ENCODE measurements at regions not wholly inside any gene's neighbourhood (a gene's known extent, or its start where the extent isn't known, plus 50 kb on each side); places are given as distances from the start of the nearest gene placed in this dataset.

- Histone ChIP-seq H3K27ac (no peak overlapping the region), H3K36me3 (no peaks in the 10 kb centered on the region)
- TF ChIP-seq CTCF (IDR thresholded peaks at IDR 0.05) (no peak), POLR2A (IDR thresholded peaks at IDR 0.05) (no peak)
These were observed 69.5 kb downstream of the TPRA1 start for GRCh38 chr3:127520993-127521392.

GRCh38 chr3:127518456-127519081 lies 72.0 kb downstream of the TPRA1 start:
- no peaks in the 10 kb centered on the region for H3K27me3 ChIP-seq
- no peaks in the 10 kb centered on the region for H3K36me3 ChIP-seq
- intact Hi-C loops (cut with DNase I; ENCODE audit: low total_unique reads) = no loop called here
- no peak overlapping the region for H3K27ac ChIP-seq
- no peaks in the 10 kb centered on the region for H3K4me1 ChIP-seq
- DNase-seq = no peak
- H3K4me3 ChIP-seq = no peak overlapping the region
- TF ChIP-seq CTCF (IDR thresholded peaks at IDR 0.05) = no peak
- TF ChIP-seq POLR2A (IDR thresholded peaks at IDR 0.05) = no peak
- H3K9me3 ChIP-seq = no peaks in the 10 kb centered on the region

More at GRCh38 chr3:127520993-127521392, 69.5 kb downstream of the TPRA1 start:
- Histone ChIP-seq H3K4me3 (no peak overlapping the region), H3K27me3 (no peaks in the 10 kb centered on the region), H3K4me1 (no peaks in the 10 kb centered on the region), H3K9me3 (no peaks in the 10 kb centered on the region)
- intact Hi-C loops (cut with DNase I; ENCODE audit: low total_unique reads) = no loop called here
- no peak for DNase-seq

GRCh38 chr3:127512256-127512655 lies 78.3 kb downstream of the TPRA1 start:
- Histone ChIP-seq H3K27ac (no peak overlapping the region), H3K4me3 (no peak overlapping the region), H3K4me1 (no peaks in the 10 kb centered on the region), H3K27me3 (no peaks in the 10 kb centered on the region), H3K9me3 (no peaks in the 10 kb centered on the region), H3K36me3 (no peaks in the 10 kb centered on the region)
- no peak for DNase-seq
- intact Hi-C loops (cut with DNase I; ENCODE audit: low total_unique reads) = no loop called here
- TF ChIP-seq POLR2A (IDR thresholded peaks at IDR 0.05) (no peak), CTCF (IDR thresholded peaks at IDR 0.05) (no peak)

GRCh38 chr3:127501177-127501576 lies 89.4 kb downstream of the TPRA1 start:
- Histone ChIP-seq H3K4me1 (no peaks in the 10 kb centered on the region), H3K36me3 (no peaks in the 10 kb centered on the region), H3K27ac (no peak overlapping the region), H3K27me3 (no peaks in the 10 kb centered on the region), H3K9me3 (peaks cover 0 to 11% of the 10 kb centered on the region in 2 donors), H3K4me3 (no peak overlapping the region)
- TF ChIP-seq POLR2A (IDR thresholded peaks at IDR 0.05) (no peak), CTCF (IDR thresholded peaks at IDR 0.05) (no peak)
- no peak for DNase-seq
- intact Hi-C loops (cut with DNase I; ENCODE audit: low total_unique reads) = no loop called here

GRCh38 chr3:127497676-127498075 lies 92.9 kb downstream of the TPRA1 start:
- H3K27ac ChIP-seq = no peak overlapping the region
- H3K36me3 ChIP-seq = no peaks in the 10 kb centered on the region
- no peak for DNase-seq
- H3K4me1 ChIP-seq = no peaks in the 10 kb centered on the region
- peaks cover 0 to 11% of the 10 kb centered on the region in 2 donors for H3K9me3 ChIP-seq
- no peaks in the 10 kb centered on the region for H3K27me3 ChIP-seq
- intact Hi-C loops (cut with DNase I; ENCODE audit: low total_unique reads) = no loop called here
- TF ChIP-seq CTCF (IDR thresholded peaks at IDR 0.05) (no peak), POLR2A (IDR thresholded peaks at IDR 0.05) (no peak)
- no peak overlapping the region for H3K4me3 ChIP-seq

Data from uterus (tissue), 3 donors.